ENCODE measurements at regions not wholly inside any gene's neighbourhood (a gene's known extent, or its start where the extent isn't known, plus 50 kb on each side); places are given as distances from the start of the nearest gene placed in this dataset.

DNA sequence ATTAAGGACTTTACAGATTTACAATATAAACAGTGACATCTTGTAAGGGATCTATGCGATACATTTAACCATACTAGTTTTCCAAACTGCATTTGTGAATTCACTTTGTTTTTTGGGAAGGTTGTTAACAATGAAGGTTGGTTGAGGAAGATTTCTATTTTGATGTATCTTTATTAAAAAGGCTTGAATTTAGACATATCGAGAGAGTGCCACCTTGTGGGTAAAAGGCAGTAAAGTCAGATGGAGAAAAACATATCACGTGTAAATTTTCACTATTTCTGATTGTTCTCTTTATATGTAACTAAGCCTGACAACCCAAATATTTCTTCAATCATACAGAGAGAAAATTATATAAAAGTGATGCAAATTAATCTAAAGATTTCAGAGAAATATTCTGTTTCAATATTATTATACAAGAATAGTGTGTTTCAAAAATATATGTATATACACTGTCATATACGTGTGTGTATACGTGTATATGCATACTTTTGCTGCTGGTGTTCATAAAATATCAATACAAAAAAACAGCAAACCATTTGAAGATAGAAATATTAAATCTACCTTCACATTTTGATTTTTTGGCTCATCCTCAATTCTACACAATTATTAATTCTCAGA lies 988.6 kb downstream of the SORCS1 start:
- DNase-seq = no peak

DNA sequence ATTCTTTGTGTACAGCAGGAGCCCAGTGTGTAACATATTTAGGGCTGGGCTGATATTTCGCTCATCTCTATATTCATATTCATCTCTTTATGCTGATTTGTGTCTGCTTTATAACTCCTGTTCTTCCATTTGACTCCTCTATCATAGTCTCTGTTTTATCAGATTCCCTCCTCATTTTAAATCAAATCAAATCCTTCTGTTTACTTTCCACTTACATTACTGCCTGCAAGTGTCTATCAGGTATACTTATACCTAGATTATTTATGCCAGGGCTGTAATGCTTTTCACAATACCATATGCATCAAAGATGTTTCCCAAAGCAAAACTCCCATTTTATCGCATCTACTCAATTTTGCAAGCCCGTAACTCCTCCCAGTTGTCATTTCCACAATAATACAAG lies 990.7 kb downstream of the SORCS1 start:
- DNase-seq = no peak

DNA sequence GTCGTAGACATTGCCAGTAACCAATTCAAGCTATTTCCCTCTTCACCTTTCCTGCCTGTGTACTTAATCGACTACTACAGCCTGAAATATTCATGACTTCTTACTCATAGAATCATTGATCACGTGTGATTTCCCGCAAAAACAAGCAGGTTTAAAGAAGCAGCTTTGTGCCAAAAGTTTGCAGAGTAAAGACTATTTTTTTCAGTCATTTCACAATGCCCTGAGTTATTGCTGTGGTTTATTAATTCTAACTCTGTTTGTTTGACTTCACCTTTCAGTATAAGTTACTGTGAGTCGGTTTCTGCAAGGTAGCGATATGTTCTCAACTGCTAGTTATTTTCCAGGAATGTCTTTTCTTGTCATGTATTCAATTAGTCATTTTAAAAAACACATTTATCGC lies 995.3 kb downstream of the SORCS1 start:
- no peak for DNase-seq

DNA sequence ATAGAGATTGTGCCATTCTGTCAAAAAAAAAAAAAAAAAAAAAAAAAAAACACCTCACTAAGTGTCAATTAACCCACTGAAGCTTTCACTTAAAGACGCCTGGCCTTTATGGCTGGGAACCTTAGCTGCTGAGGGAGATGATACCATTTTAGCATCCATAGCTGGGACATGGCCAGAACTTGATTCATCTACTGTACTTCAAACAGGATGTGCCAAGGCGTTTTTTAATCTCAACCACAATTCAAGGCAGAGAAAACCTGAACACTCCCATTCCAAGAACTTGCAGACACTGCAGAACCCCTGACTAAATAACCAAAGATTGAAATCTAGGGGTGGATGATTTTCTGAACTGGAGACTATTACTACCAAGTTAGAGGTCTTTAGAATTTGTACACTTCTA lies 996.6 kb downstream of the SORCS1 start:
- DNase-seq = no peak

GRCh38 chr10:106158241-106158640 lies 1006.3 kb downstream of the SORCS1 start:
- DNase-seq = no peak

GRCh38 chr10:106147021-106147420 lies 1017.5 kb downstream of the SORCS1 start:
- DNase-seq = no peak

GRCh38 chr10:106139915-106140314 lies 1024.6 kb downstream of the SORCS1 start:
- DNase-seq = no peak

DNA sequence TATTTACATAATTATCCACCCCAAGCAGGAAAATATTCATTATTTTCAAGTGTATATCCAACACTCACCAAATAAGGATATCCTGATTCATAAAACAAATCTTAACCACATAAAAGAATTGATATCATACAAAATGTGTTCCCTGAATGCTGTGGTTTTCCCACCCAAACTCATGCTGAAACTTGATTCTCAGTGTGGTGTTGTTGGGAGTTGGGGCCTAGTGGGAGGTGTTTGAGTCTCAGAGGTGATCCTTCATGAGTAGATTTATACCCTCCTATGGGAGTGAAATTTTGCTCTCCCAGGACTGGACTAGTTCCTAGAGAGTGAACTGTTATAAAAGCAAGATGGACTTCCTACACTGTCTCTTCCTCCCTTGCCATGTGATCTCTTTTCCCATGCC lies 1028.3 kb downstream of the SORCS1 start:
- DNase-seq = no peak

GRCh38 chr10:106134326-106135000 lies 1030.0 kb downstream of the SORCS1 start:
- no peak for DNase-seq

DNA sequence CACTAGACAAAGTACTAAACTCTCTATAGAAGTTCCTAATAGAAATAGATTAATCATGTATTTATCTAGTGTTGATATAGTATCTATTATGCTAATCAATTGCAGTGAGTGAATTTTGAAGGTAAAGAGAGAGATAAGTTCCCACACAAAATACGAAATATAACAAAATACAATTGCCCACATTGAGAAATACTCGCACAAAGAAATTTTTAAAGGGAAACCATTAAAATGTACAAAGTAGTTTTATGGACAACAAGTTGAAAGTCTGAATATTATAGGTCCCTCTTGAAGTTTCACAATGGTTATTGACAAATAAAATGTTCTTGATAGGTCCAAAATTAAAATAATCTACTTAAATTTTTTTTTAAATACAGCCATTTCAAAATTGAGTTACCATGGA lies 1031.1 kb downstream of the SORCS1 start:
- DNase-seq = no peak

GRCh38 chr10:106132956-106133355 lies 1031.5 kb downstream of the SORCS1 start:
- DNase-seq = no peak

DNA sequence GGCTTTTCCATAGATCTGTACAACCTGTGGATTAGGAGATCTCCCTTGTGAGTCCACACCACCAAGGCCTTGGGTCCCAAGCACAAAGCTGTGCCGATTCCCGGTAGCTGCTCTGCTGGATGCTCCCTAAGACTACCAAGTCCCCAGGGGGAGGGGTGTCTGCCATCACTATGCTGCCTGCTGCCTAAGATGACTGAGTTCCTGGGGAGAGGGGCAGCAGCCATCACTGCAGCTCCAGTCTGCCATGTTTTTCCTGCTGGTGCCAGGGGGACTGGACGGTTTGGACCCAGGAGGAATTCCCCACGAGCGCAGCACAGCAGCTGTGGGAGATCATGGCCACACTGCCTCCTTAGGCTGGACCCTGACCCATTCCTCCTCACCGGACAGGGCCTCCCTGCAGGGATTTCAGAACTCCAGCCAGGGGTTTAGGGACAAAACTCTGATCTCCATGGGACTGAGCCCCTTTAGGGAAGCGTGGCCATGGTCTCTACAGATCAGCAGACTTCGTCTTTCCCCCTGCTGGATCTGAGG lies 1049.8 kb downstream of the SORCS1 start:
- no peak for DNase-seq

DNA sequence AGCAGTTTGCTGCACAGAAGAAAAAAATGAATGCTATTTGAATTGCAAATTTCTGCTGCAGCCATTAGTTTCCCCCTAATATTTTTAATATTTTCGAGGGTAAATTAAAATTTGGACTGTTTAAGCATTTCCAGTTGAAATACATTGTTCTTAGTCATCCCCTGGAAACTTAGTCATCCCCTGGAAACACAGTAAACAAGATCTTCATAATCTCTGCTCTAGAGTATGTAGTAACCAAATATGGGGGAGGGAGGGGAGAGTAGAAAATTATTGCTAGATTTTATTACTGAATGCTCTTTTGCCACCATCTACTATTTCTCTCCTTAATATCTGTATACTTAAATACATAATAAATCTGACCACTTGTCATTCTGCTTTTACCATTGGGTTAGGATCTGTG lies 1053.3 kb downstream of the SORCS1 start:
- no peak for DNase-seq

GRCh38 chr10:106107706-106108105 lies 1056.8 kb downstream of the SORCS1 start:
- no peak for DNase-seq

DNA sequence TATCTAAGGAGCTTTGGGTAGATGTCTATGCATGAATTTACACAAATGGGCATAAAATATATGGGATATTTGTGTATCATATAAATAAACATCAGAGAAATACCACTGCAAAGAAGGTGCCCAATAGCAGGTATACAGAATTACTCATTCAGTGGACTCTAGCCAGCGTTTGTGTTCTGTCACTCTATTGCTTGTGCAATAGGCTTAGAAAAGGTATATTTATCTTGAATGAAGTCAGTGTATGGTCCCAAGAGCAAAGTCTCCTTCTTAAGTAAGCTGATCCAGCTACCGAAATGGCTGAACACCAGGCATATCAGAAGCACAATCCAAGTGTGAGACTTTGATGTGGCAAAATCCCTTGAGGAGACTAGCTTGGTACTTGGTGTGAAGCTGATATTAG lies 1058.4 kb downstream of the SORCS1 start:
- DNase-seq = no peak

DNA sequence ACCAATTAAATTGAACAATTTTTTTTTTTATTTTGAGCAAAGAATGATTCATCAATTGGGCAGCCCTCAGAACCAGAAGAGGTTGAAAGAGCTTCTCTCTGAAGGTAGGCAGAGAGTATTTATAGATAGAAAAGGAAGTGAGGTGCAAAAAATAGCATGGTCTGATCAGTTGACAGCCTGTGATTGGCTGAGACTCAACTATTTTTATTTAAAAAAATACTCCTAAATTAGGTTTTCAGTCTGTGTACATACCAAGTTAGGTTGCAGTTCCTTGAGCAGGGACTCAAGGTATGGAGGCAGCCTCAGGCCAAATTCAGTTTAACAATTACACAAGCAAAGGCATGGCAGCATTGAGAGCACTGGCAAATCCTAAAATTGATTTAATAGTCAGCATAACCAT lies 1074.7 kb downstream of the SORCS1 start:
- DNase-seq = no peak

- DNase-seq = no peak
Observed at GRCh38 chr10:106086391-106086790, 1078.1 kb downstream of the SORCS1 start.

DNA sequence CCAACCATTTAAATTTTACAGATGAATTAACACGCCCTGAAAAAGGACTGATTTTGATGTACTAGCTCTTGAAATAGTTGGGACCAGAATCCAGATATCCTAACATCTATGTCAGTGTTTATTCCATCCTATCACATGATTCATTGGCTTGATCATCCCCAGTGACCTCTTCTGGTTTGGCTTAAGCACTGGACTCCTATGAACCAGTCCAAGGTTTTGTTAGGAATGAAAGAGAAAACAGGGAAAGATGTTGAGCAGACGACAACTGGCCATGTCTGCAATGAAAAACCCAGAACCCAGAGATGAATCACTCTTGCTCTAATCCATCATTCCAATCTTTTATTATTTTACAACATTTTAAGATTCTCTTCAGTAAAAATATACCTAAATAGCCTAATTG lies 1080.9 kb downstream of the SORCS1 start:
- no peak for DNase-seq

DNA sequence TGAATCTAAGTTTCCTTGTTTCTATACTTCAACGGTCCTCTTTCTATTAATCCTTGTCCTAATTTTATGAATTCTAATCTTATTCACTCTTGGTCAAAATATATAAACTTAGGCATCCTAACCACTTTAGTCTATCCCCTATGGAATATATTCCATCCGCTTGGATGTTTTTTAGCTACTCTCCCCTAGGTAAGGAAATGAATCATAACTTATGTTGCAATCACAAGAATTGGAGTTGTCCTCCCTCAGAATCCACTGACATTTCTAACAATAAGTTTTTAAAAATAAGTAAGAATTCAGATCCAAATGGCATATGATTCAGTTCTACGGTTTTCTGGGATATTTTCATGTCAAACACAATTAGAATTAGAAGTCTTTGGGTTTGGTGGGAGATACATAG lies 1081.6 kb downstream of the SORCS1 start:
- DNase-seq = no peak

GRCh38 chr10:106078895-106079576 lies 1085.5 kb downstream of the SORCS1 start:
- DNase-seq = no peak

GRCh38 chr10:106076496-106076895 lies 1088.0 kb downstream of the SORCS1 start:
- no peak for DNase-seq

DNA sequence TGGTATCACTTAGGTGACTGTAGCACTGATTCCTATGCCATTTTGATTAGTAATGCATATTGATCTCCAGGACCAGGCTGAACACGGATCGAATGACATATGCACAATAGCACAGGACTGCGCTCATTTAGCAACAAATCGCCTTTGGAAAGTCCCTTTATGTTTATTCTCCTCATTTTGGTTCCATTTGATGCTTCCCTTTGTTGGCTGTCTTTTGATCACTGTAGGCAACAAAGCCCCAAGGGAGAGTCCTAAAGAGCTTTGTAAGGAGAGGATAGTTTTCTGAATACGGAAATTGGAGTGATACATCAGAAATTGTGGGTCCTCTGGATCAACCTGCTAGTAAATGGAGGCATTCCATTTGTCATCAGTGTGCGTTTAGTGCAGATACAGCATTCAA lies 1111.4 kb downstream of the SORCS1 start:
- DNase-seq = no peak

DNA sequence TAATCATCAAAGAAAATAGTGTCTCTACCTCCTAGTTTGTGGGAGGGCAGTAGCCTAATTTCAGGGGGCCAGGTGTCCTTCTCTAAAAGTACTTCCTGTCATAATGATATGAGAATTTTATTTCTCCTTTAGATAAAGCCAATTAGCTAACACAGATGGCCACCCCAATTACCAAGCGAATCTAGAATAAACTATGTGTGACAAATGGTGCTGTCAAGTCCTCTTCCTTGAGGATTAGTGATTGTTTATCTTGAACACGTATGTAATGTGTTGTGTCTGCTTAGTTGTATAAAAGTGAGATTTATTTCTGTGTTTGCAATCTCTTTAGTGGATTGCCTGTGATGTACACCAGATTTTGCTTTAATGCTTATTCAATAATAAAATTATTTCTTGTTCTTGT lies 1120.0 kb downstream of the SORCS1 start:
- DNase-seq = no peak

DNA sequence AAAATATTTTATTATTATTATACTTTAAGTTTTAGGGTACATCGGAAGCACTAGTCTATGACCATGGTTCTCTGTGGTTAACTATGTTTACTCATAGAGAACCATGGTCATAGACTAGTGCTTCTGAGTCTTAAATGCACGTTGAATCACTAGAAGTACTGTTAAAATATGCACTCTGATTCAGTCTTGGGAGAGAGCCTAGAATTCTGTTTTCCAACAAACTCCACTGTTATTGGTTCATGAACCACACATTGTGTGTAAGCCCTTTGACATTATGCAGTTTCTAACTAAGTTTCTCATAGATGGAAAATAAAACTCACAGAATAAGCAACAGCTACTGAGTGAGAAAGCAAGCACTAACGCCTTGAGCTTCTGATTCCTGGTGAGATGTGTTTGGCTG lies 1120.6 kb downstream of the SORCS1 start:
- no peak for DNase-seq
